CD1c-positive myeloid dendritic cell (primary cell): ENCODE measurements at regions not wholly inside any gene's neighbourhood (a gene's known extent, or its start where the extent isn't known, plus 50 kb on each side); places are given as distances from the start of the nearest gene placed in this dataset.
"Not testable (repeated sequence)": the region's sequence is repeated elsewhere in the genome, so short reads cannot be mapped to it uniquely, and the experiment has no call there.

ENCODE experiments used
- DNase-seq: peaks from one replicate; pipeline ENCODE4 v3.0.0-alpha.2; 2016; ENCODE audit errors: extremely low spot score

DNA sequence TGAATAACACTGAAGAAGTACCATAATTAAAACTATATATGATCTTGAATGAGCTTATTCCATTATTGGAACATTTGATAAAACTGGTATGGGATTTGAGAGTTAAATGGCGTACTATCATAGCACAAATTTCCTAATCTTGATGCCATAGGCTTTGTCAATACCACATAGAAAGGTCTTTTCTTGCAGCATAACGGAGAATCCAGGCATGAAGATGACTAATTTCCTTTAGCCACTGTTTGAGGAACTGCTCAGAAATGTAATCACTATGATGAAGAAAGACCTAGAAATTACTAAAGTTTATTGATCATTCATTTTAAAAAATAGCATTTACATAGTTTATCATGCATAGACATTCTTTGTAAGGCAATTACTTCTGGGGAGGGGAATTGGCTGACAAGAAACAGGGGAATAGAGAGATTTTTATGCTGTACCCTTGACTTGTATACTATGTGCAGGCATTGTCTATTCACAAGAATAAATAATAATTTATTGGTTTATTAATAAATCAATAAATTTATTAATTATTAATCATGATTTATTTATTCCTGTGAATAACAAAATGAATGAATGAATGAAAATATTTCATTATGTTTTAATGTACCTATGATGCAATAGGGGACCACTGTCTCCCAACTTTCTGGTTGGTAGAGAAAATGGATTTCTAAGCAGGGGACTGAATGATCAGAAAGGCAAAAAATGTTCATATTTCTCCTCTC lies 2676.6 kb downstream of the PCDH9 start:
- DNase-seq = no peak

DNA sequence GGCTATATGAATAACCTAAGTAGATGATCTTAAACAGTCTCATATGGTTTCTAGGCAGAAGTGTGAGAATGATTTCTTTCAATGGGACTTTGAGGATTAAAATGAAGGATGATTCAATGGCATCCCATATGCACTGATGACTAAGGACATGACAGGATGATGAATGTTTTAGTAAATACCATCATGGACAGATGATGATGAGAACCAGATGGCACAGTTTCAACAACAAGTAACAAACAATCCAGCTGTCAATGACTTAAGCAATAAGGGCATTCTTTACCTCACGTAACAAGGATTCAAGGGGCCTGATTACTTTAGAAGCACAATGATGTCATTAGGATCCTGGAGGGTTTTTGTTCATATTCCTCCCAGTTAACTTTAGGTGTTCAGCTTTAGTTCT lies 2678.4 kb downstream of the PCDH9 start:
- no peak for DNase-seq

- no peak for DNase-seq
Observed at GRCh38 chr13:64546371-64546770, 2683.8 kb downstream of the PCDH9 start.

GRCh38 chr13:64540976-64541375 lies 2689.2 kb downstream of the PCDH9 start:
- DNase-seq = no peak

DNA sequence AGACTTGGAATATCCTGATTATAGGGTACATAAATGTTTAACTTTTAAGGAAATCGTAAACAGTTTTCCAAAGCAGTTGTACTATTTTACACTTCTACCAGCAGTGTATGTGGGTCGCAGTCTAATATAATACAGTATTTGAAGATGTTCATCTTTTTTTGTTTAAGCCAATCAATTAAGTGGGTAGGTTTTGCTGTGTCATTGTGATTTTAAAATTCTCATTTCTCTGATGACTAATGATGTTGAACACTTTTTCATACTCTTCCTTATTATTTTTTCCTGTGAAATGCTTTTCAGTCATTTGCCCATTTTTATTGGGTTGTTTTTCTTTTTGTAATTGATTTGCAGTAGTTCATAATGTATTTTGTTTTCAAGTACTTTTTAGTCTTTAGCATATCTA lies 2689.7 kb downstream of the PCDH9 start:
- no peak for DNase-seq

DNA sequence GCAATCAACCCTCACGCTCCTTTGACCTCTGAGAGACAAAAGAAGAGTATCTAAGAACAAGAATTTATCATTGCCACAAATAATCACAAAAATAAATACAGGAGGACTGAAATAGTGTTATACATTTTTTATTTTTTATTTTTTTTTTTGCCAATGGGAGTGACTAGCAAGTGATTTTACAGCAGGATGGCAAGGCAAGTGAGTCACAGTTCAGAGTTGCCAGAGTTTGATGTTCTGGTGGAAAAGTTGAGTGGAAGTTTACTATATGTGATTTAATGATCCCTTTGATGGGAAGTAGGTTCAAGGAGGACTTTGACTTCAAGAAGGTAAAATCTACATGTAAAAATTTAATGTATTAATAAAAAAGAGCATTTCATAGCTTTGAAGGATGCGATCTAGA lies 2691.4 kb downstream of the PCDH9 start:
- no peak for DNase-seq

DNA sequence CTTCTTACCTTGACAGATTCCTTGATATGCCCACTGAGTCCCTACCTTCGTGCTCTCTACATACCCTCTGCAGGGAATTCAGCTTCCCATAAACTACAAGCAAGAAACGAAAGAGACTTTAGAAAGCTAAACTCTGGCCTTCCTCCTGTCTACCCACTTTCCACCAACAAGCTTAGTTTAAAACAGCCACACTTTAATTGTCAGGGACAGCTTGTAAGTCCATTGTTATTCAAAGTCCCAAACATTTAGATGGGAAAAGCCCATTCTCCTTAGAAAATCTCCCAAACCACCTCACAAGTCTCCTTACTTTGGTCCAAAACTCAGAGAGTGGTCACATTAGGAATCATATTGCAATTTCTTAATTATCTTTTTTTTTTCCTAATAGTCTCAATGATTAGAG lies 2695.8 kb downstream of the PCDH9 start:
- no peak for DNase-seq

DNA sequence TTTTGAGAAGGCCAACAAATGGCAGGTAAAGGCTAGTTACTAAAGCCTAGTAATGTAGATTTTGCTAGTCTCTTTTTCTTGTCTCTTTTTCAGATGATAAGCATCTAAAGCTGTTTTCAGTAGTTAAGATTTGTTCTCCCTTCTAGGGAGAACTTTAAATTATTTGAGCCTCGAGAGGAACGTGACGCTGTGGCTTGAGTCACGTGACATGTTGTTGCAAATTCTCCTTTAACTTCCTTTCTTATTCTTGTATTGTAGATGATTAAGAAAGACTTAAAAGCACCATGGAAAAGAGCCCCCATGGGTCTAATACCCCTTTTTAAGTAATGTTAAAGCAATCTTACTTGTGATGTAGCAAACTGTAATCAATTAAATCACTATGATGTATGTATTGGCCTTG lies 2698.7 kb downstream of the PCDH9 start:
- DNase-seq = no peak

DNA sequence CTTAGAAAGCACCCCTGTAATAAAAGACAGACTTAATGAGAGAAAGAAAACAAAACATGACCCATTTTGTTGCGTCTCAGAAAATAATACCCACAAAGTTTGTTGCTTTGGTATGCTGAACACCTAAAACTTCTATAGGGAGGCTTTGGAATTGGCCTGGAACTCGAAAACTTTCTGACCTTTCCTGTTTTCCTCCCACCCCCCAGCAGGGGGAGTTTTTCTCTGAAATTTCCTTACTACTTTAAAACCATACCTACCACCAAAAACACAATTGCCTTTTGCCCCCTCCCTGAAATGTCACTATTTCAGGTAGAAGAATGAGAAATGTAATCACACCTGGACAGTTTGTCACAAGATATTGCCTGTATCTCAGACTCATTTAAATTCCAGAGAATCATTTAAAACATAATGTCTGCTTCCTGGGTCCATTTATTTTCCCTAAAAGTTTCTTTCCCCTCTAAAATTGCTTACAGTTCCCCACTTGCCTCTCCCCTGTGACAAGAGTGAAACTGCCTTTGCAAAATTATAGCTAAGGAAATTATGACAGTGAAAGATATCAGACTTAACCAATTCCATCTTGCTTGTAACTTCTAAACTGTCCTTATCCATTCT lies 2700.2 kb downstream of the PCDH9 start:
- DNase-seq = no peak

GRCh38 chr13:64528838-64529237 lies 2701.3 kb downstream of the PCDH9 start:
- no peak for DNase-seq

GRCh38 chr13:64527561-64527960 lies 2702.6 kb downstream of the PCDH9 start:
- DNase-seq = no peak

- DNase-seq = no peak
Observed at GRCh38 chr13:64525687-64526086, 2704.4 kb downstream of the PCDH9 start.

GRCh38 chr13:64510747-64511146 lies 2719.4 kb downstream of the PCDH9 start:
- DNase-seq = no peak

- DNase-seq = no peak
Observed at GRCh38 chr13:64506246-64506645, 2723.9 kb downstream of the PCDH9 start.

DNA sequence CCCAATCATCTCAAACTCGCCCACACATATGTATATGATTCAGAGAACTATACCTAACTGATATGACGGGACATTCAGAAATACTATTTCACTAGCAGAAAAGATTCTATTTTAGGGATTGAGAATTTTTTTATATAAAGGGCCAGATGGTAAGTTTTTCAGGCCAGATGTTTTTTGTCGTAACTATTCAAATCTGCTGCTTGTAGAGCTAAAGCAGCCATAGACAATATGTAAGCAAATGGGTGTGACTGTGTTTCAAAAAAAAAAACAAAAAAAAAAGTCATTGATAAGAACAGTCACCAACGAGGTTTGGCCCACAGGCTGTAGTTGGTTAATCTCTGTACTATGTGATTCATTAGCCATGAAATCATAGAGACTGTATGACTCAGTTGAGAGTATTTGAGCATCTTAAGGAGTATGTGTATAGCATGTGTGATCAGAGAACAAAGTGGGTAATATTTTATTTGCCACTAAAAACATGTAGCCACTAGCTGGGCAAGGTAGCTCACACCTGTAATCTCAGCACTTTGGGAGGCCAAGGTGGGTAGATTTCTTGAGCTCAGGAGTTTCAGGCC lies 2724.7 kb downstream of the PCDH9 start:
- DNase-seq = no peak

DNA sequence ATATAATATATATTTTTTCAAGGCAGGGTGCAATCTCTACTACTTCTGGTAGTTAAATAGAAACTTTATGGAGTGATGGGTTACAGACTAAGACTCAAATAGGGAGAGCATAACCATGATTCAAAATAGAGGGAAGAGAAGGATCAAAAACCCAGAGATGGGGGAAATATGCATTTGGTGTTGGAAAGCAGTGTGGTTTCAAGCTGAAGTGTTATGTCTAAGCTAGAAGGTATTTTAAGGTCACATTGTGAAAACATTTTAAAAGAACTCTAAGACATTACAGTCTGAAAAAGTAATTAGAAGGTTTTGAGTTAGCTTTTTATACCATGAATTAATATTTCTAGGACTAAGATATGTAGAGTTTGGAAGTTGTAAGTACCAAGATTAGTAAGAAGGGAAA lies 2741.4 kb downstream of the PCDH9 start:
- no peak for DNase-seq

GRCh38 chr13:64482373-64482772 lies 2747.8 kb downstream of the PCDH9 start:
- no peak for DNase-seq

DNA sequence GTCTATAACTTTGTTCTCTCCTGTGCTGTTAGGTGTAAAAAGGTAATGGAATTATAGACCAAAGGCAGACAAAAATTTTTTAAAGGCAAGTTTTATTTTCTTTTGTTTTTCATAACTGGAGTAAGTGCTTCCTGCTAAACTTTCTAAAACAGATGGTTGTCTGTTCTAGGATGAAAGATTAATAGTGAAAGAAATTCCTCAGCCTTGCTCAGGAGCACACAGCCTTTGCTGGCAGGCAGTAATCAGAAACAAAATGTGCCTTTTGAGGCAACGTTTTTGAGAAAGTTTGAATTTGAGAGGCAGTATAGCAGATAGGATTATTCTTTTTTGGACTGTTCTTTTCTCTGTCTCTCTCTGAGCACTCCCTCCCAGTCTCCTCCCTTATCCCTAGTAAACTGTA lies 2749.5 kb downstream of the PCDH9 start:
- DNase-seq = no peak

GRCh38 chr13:64480211-64480610 lies 2749.9 kb downstream of the PCDH9 start:
- no peak for DNase-seq

DNA sequence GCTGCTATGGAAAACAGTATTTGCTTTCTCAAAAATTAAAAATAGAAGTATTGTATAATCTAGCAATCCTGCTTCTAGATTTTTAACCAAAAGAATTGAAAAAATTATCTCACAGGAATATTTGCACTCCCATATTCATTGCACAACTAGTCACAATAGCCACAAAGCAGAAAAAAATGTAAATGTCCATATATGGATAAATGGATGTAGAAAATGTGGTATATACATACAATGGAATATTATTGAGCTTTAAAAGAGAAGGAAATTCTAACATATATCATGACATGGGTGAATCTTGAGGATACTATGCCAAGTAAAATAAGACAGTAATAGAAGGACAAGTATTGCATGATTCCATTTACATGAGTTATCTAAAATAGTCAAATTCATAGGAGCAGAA lies 2753.0 kb downstream of the PCDH9 start:
- DNase-seq = no peak

DNA sequence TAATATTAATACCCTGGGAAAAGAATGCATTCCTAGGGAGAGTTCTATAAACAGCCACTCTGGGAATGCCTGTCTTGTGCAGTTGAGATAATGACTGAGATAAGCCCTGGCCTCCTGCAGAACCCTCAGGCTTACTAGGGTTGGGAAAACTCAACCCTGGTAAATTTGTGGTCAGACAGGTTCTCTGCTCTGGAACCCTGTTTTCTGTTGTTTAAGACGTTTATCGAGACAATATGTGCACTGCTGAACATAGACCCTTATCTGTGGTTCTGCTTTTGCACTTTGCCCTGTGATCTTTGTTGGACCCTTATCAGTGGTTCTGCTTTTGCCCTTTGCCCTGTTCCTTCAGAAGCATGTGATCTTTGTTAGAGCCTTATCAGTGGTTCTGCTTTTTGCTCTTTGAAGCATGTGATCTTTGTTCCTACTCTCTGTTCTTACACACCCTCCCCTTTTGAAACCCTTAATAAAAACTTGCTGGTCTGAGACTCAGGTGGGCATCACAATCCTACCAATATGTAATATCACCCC lies 2754.0 kb downstream of the PCDH9 start:
- DNase-seq = not testable (repeated sequence)

DNA sequence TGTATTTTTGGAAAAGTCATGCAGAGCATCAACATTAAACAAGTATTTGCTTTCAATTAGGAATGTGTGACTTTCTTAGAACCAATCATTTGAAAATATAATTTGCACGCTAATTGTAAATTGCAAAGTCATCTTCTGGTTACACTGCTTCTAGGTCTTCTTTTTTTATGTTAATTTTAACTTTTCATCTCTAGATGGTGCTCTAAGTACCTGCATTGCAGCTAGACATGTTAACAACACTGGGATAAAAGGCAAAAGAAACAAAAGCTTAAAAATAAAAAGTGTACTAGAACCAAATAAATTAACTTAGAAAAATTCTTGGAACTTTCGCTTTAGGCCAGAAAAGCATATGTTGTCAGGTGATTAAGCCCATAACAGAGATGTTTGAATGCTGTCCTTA lies 2758.2 kb downstream of the PCDH9 start:
- no peak for DNase-seq

- no peak for DNase-seq
Observed at GRCh38 chr13:64470751-64471150, 2759.4 kb downstream of the PCDH9 start.
